ENCODE measurements at regions not wholly inside any gene's neighbourhood (a gene's known extent, or its start where the extent isn't known, plus 50 kb on each side); places are given as distances from the start of the nearest gene placed in this dataset.

GRCh38 chrX:20743046-20743445 is 476.3 kb upstream of the RPS6KA3 start:
- TF ChIP-seq CTCF (IDR thresholded peaks at IDR 0.05; ENCODE audit: insufficient read depth, low read depth, low read length), result no peak
- no peak for TF ChIP-seq EZH2 (IDR thresholded peaks at IDR 0.05; ENCODE audit: insufficient read depth, low read length)

All from astrocyte (in vitro differentiated cells and primary cell).